Left ventricle myocardium inferior (tissue), 1 donor: ENCODE measurements at regions not wholly inside any gene's neighbourhood (a gene's known extent, or its start where the extent isn't known, plus 50 kb on each side); places are given as distances from the start of the nearest gene placed in this dataset.
A peak's percentile ranks its signal among the peaks of the same experiment; 100 is the strongest.
"Not testable (repeated sequence)": the region's sequence is repeated elsewhere in the genome, so short reads cannot be mapped to it uniquely, and the experiment has no call there.

Experiments
- DNase-seq: peaks from one replicate; pipeline ENCODE4 v3.0.0-alpha.2; 2020
- H3K27ac ChIP-seq: fragments of 200-600 bp; replicated peaks from 2 replicates; pipeline ENCODE4 v1.8.0; 2021
- H3K27me3 ChIP-seq: fragments of 200-600 bp; 2 replicates; pipeline ENCODE4 v1.8.0; 2021; ENCODE audit warnings: low read depth
- H3K36me3 ChIP-seq: fragments of 200-600 bp; 2 replicates; pipeline ENCODE4 v1.8.0; 2021
- H3K4me1 ChIP-seq: fragments of 200-600 bp; 2 replicates; pipeline ENCODE4 v1.8.0; 2021
- H3K4me3 ChIP-seq: fragments of 200-600 bp; 2 replicates; pipeline ENCODE4 v1.8.0; 2021; ENCODE audit warnings: mild to moderate bottlenecking, moderate library complexity
- H3K9me3 ChIP-seq: fragments of 200-600 bp; replicated peaks from 2 replicates; pipeline ENCODE4 v1.8.0; 2021
- CTCF ChIP-seq: fragments of 200-600 bp; IDR thresholded peaks from 2 replicates; pipeline ENCODE4 v1.8.0; 2021; ENCODE audit warnings: antibody characterized with exemption, mild to moderate bottlenecking, borderline replicate concordance
- intact Hi-C: fragments of 100-400 bp; cut with micrococcal nuclease; formaldehyde crosslinking; loops from one replicate; pipeline ENCODE4 v1.11.0; 2022
- donor health status: DM: no; HTN: yes; CAD: no; lungs with severe emphysema.

GRCh38 chr20:53769041-53769440 is 175.4 kb upstream of the ZNF217 start:
- Histone ChIP-seq H3K4me1 (no peaks in the 10 kb centered on the region), H3K9me3 (no peaks in the 10 kb centered on the region), H3K27ac (no peak overlapping the region), H3K27me3 (no peaks in the 10 kb centered on the region), H3K36me3 (no peaks in the 10 kb centered on the region), H3K4me3 (no peak overlapping the region)
- intact Hi-C loops: no loop called here
- no peak for TF ChIP-seq CTCF
- DNase-seq: no peak

- DNase-seq: no peak
- Histone ChIP-seq H3K36me3 (no peaks in the 10 kb centered on the region), H3K27ac (no peak overlapping the region), H3K4me1 (no peaks in the 10 kb centered on the region), H3K4me3 (no peak overlapping the region), H3K27me3 (no peaks in the 10 kb centered on the region), H3K9me3 (no peaks in the 10 kb centered on the region)
- no peak for TF ChIP-seq CTCF
- intact Hi-C loops: no loop called here
Measured at GRCh38 chr20:53768329-53768728, 174.7 kb upstream of the ZNF217 start.

GRCh38 chr20:53767206-53767930 is 173.7 kb upstream of the ZNF217 start:
- no peaks in the 10 kb centered on the region for H3K4me1 ChIP-seq
- no peak overlapping the region for H3K4me3 ChIP-seq
- H3K36me3 ChIP-seq: no peaks in the 10 kb centered on the region
- no peak for DNase-seq
- TF ChIP-seq CTCF: no peak
- H3K9me3 ChIP-seq: no peaks in the 10 kb centered on the region
- H3K27ac ChIP-seq: no peak overlapping the region
- intact Hi-C loops: no loop called here
- H3K27me3 ChIP-seq: no peaks in the 10 kb centered on the region

- H3K9me3 ChIP-seq: no peaks in the 10 kb centered on the region
- no peak overlapping the region for H3K27ac ChIP-seq
- H3K27me3 ChIP-seq: no peaks in the 10 kb centered on the region
- peak overlapping the region; percentile 25 for H3K4me3 ChIP-seq
- H3K36me3 ChIP-seq: no peaks in the 10 kb centered on the region
- no peaks in the 10 kb centered on the region for H3K4me1 ChIP-seq
- DNase-seq: no peak
- TF ChIP-seq CTCF: no peak
- intact Hi-C loops: no loop called here
Measured at GRCh38 chr20:53764415-53764800, 170.8 kb upstream of the ZNF217 start.

- no peaks in the 10 kb centered on the region for H3K36me3 ChIP-seq
- no peaks in the 10 kb centered on the region for H3K27me3 ChIP-seq
- intact Hi-C loops: no loop called here
- DNase-seq: no peak
- no peak for TF ChIP-seq CTCF
- H3K27ac ChIP-seq: no peak overlapping the region
- no peaks in the 10 kb centered on the region for H3K9me3 ChIP-seq
- H3K4me3 ChIP-seq: peak overlapping the region; percentile 25
- no peaks in the 10 kb centered on the region for H3K4me1 ChIP-seq
Measured at GRCh38 chr20:53763707-53764414, 170.2 kb upstream of the ZNF217 start.

- H3K36me3 ChIP-seq, H3K27ac ChIP-seq, intact Hi-C loops, H3K4me3 ChIP-seq, H3K27me3 ChIP-seq, DNase-seq, H3K4me1 ChIP-seq, H3K9me3 ChIP-seq: not testable (repeated sequence)
Measured at GRCh38 chr20:53762423-53762798, 168.8 kb upstream of the ZNF217 start.
